ENCODE measurements at regions not wholly inside any gene's neighbourhood (a gene's known extent, or its start where the extent isn't known, plus 50 kb on each side); places are given as distances from the start of the nearest gene placed in this dataset.

GRCh38 chr3:177992993-177993970, 543.0 kb upstream of the KCNMB2 start:
- no peak for DNase-seq (ENCODE audit: low read depth)

GRCh38 chr3:177994976-177995375, 541.3 kb upstream of the KCNMB2 start:
- DNase-seq (ENCODE audit: low read depth): no peak

- no peak for DNase-seq (ENCODE audit: low read depth)
Observed at GRCh38 chr3:177995381-177996085, 540.7 kb upstream of the KCNMB2 start.

GRCh38 chr3:178001670-178002101, 534.5 kb upstream of the KCNMB2 start:
- no peak for DNase-seq (ENCODE audit: low read depth)

GRCh38 chr3:178002113-178002512, 534.1 kb upstream of the KCNMB2 start:
- DNase-seq (ENCODE audit: low read depth): no peak

GRCh38 chr3:178003756-178004155, 532.5 kb upstream of the KCNMB2 start:
- DNase-seq (ENCODE audit: low read depth): no peak

- DNase-seq (ENCODE audit: low read depth): no peak
Observed at GRCh38 chr3:178005961-178006360, 530.3 kb upstream of the KCNMB2 start.

- DNase-seq (ENCODE audit: low read depth): no peak
Observed at GRCh38 chr3:178010306-178010705, 525.9 kb upstream of the KCNMB2 start.

- no peak for DNase-seq (ENCODE audit: low read depth)
Observed at GRCh38 chr3:178019645-178020044, 516.6 kb upstream of the KCNMB2 start.

- DNase-seq (ENCODE audit: low read depth): no peak
Observed at GRCh38 chr3:178022599-178022998, 513.6 kb upstream of the KCNMB2 start.

- no peak for DNase-seq (ENCODE audit: low read depth)
Observed at GRCh38 chr3:178028933-178029332, 507.3 kb upstream of the KCNMB2 start.

GRCh38 chr3:178036451-178037144, 499.6 kb upstream of the KCNMB2 start:
- no peak for DNase-seq (ENCODE audit: low read depth)

- no peak for DNase-seq (ENCODE audit: low read depth)
Observed at GRCh38 chr3:178041931-178042330, 494.3 kb upstream of the KCNMB2 start.

- no peak for DNase-seq (ENCODE audit: low read depth)
Observed at GRCh38 chr3:178042376-178042775, 493.9 kb upstream of the KCNMB2 start.

- no peak for DNase-seq (ENCODE audit: low read depth)
Observed at GRCh38 chr3:178043084-178043483, 493.2 kb upstream of the KCNMB2 start.

- no peak for DNase-seq (ENCODE audit: low read depth)
Observed at GRCh38 chr3:178044320-178044719, 491.9 kb upstream of the KCNMB2 start.

- no peak for DNase-seq (ENCODE audit: low read depth)
Observed at GRCh38 chr3:178047496-178047895, 488.7 kb upstream of the KCNMB2 start.

- DNase-seq (ENCODE audit: low read depth): no peak
Observed at GRCh38 chr3:178048768-178049167, 487.5 kb upstream of the KCNMB2 start.

- DNase-seq (ENCODE audit: low read depth): no peak
Observed at GRCh38 chr3:178054471-178054870, 481.8 kb upstream of the KCNMB2 start.

GRCh38 chr3:178055939-178056338, 480.3 kb upstream of the KCNMB2 start:
- DNase-seq (ENCODE audit: low read depth): no peak

GRCh38 chr3:178056868-178057267, 479.4 kb upstream of the KCNMB2 start:
- no peak for DNase-seq (ENCODE audit: low read depth)

GRCh38 chr3:178058629-178059028, 477.6 kb upstream of the KCNMB2 start:
- no peak for DNase-seq (ENCODE audit: low read depth)

- no peak for DNase-seq (ENCODE audit: low read depth)
Observed at GRCh38 chr3:178059119-178059518, 477.1 kb upstream of the KCNMB2 start.
